ENCODE measurements at regions not wholly inside any gene's neighbourhood (a gene's known extent, or its start where the extent isn't known, plus 50 kb on each side); places are given as distances from the start of the nearest gene placed in this dataset.

- TF ChIP-seq REST (IDR thresholded peaks at IDR 0.05; ENCODE audit: low read depth) (no peak), MAX (IDR thresholded peaks at IDR 0.05) (no peak), CREB1 (IDR thresholded peaks at IDR 0.05; ENCODE audit: low read depth) (no peak), EGR1 (IDR thresholded peaks at IDR 0.05) (no peak), ZBTB7A (IDR thresholded peaks at IDR 0.05; ENCODE audit: low read depth) (no peak), NFIC (IDR thresholded peaks at IDR 0.05) (no peak), YY1 (IDR thresholded peaks at IDR 0.05; ENCODE audit: low read depth) (no peak), EP300 (IDR thresholded peaks at IDR 0.05; ENCODE audit: borderline replicate concordance) (no peak)
Observed at GRCh38 chr2:238722883-238723282, 125.0 kb upstream of the TWIST2 start.

GRCh38 chr2:238724728-238725127 lies 123.2 kb upstream of the TWIST2 start:
- TF ChIP-seq TAF1 (IDR thresholded peaks at IDR 0.05; ENCODE audit: low read depth) (no peak), NFIC (IDR thresholded peaks at IDR 0.05) (no peak), TEAD4 (IDR thresholded peaks at IDR 0.05) (no peak), CREB1 (IDR thresholded peaks at IDR 0.05; ENCODE audit: low read depth) (no peak), EGR1 (IDR thresholded peaks at IDR 0.05) (no peak), FOXM1 (IDR thresholded peaks at IDR 0.05; ENCODE audit: borderline replicate concordance, low read depth) (no peak), YY1 (IDR thresholded peaks at IDR 0.05; ENCODE audit: low read depth) (no peak), REST (IDR thresholded peaks at IDR 0.05; ENCODE audit: low read depth) (no peak), RAD21 (IDR thresholded peaks at IDR 0.05; ENCODE audit: low read depth) (no peak), TCF12 (IDR thresholded peaks at IDR 0.05; ENCODE audit: low read depth) (no peak), MAX (IDR thresholded peaks at IDR 0.05) (no peak), EP300 (IDR thresholded peaks at IDR 0.05; ENCODE audit: borderline replicate concordance) (no peak), CEBPB (IDR thresholded peaks at IDR 0.05) (no peak)
- TF ChIP-seq, protein P1, sequence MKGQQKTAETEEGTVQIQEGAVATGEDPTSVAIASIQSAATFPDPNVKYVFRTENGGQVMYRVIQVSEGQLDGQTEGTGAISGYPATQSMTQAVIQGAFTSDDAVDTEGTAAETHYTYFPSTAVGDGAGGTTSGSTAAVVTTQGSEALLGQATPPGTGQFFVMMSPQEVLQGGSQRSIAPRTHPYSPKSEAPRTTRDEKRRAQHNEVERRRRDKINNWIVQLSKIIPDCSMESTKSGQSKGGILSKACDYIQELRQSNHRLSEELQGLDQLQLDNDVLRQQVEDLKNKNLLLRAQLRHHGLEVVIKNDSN (IDR thresholded peaks at IDR 0.05): no peak

DNA sequence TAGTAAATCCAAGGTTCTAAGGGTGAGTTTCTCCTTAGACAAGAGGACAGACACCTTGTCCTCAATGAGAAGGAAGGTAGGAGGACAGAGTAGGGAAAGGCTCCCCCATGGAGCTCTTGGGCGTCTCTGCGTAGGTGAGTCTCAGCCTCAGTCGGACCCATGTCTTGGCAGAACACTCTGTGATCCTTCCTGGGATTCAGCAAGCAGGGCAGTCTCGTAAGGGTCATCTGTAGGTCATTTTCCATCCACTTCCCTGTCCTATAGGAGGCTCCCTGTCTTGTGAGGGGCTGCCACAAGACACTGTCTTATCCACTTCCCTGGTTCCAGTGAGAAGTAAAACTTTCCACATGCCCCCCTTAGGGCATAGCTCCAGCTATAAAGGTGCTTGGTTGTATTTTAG lies 122.6 kb upstream of the TWIST2 start:
- TF ChIP-seq CEBPB (IDR thresholded peaks at IDR 0.05) (no peak), EP300 (IDR thresholded peaks at IDR 0.05; ENCODE audit: borderline replicate concordance) (no peak), TCF12 (IDR thresholded peaks at IDR 0.05; ENCODE audit: low read depth) (no peak), NFIC (IDR thresholded peaks at IDR 0.05) (no peak)

- TF ChIP-seq ZBTB7A (IDR thresholded peaks at IDR 0.05; ENCODE audit: low read depth) (no peak), EP300 (IDR thresholded peaks at IDR 0.05; ENCODE audit: borderline replicate concordance) (no peak), EGR1 (IDR thresholded peaks at IDR 0.05) (no peak), RAD21 (IDR thresholded peaks at IDR 0.05; ENCODE audit: low read depth) (no peak), NFIC (IDR thresholded peaks at IDR 0.05) (no peak), CEBPB (IDR thresholded peaks at IDR 0.05) (no peak), TAF1 (IDR thresholded peaks at IDR 0.05; ENCODE audit: low read depth) (no peak), REST (IDR thresholded peaks at IDR 0.05; ENCODE audit: low read depth) (no peak), MAX (IDR thresholded peaks at IDR 0.05) (no peak), CREB1 (IDR thresholded peaks at IDR 0.05; ENCODE audit: low read depth) (no peak), TEAD4 (IDR thresholded peaks at IDR 0.05) (no peak), FOXM1 (IDR thresholded peaks at IDR 0.05; ENCODE audit: borderline replicate concordance, low read depth) (no peak), TCF12 (IDR thresholded peaks at IDR 0.05; ENCODE audit: low read depth) (no peak), YY1 (IDR thresholded peaks at IDR 0.05; ENCODE audit: low read depth) (no peak)
- TF ChIP-seq, protein P1 (IDR thresholded peaks at IDR 0.05): no peak
Observed at GRCh38 chr2:238726670-238727584, 121.0 kb upstream of the TWIST2 start.

Measured in Ishikawa (cell line).